NCI-H1694 treated with DMSO at 0.1 percent for 48 hours (cell line): ENCODE measurements at regions not wholly inside any gene's neighbourhood (a gene's known extent, or its start where the extent isn't known, plus 50 kb on each side); places are given as distances from the start of the nearest gene placed in this dataset.

ENCODE experiments used
- DNase-seq: peaks from one replicate; lab custom pipeline; 2025; lab: John Stamatoyannopoulos, UW

DNA sequence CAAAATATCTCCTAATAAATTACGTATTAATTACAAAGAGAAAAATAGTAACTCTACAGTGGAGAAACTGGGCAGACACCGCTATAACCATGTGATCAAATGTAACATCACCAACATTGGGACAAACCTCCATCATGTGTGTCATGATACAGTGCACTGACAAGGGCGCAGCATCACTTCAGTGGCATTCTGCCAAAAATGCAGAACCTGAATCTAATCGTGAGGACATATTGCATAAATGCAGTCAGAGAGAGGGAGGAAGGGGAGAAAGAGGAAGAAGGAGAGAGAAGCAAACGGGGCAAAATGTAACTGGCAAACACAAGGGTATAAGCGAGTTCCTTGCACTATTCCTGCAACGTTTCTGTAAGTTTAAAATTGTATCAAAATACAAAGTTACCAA lies 74.2 kb upstream of the MARCHF10 start:
- no peak for DNase-seq

DNA sequence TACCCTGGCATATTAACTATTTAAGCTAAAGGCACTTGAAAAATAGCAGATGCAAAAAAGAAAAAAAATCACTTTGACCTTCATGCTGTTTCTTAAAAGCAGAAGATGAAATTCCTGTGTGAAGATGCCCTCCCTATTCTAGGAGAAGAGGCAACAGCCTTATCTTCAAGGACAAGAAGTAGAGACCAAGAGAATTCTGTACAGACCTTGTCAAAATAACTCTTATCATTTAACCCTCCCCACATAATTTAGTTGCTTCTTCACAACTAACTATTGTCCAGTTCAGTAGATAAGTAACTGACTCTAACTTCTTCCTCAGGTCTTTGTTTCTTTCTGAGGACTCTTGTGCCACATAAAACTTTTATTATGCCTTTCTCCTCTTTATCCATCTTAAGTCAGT lies 72.0 kb upstream of the MARCHF10 start:
- no peak for DNase-seq

DNA sequence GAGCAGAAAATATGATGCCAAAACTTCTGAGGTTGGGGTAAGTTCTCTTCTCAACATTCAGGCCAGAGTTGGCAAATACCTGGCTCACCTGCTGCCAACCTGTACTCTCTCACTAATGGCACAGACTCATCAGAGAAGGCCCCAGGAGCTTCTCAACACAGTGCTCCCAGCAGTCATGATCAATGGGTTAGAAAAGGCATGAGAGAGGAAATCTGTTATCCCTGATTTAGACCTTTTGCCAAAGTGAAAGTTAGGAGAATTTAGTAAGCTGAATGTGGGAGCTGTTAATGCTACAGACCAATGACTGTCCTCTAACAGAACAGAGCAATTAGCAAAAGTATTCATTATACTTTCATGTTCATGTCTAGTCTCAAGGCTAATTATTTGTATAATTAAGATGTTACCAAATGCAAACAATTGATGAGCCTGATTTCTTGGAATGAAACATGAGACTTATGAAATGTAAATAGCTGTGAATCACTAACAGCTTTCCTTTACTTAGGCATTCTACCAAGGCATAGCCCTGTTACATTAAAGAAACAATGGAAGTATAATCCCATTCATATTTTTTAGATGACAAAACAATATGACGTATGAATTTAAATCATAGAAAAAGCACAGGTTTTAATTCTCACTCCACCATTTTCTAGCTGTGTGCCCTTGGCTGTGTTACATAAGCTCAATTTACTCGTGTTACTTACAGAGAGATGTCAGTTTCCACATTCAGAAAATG lies 68.7 kb upstream of the MARCHF10 start:
- no peak for DNase-seq

DNA sequence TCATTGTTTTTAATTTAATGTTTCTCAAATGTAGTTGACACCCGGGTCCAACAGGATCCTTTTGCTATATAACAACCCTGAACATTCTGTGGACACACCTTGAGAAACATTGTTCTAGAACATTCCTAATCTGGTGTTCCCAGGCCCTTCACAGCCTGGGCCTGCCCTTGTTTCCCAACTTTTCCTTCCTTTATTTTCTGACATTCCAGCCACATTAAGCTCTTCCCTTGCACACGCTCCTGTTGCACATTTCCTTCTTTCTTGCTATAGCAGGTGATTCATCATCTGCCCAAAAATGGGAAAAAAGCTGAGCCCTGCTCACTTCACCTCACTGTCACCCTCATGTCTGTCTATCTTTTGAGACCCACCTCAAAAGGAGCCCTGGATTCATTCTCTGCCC lies 67.9 kb upstream of the MARCHF10 start:
- no peak for DNase-seq

DNA sequence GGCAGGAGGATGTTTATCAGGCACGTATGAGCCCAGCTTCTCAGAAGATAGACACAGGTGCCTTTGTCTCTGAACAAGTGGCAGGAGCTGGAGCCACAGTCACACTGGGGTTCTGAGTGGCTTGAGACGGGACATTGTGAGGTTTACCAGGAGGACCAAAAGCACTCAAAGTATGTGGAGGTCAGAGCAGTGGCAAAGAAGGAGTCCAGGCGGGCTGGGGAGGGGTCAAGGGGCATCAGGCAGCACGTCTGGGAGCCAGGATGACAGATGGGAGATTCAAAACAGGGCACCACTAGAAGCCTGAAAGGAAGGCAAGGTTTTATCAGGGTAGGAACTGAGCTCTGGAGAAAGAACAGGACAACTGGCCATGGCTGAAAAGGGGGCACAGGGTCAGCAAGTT lies 67.2 kb upstream of the MARCHF10 start:
- DNase-seq = no peak

DNA sequence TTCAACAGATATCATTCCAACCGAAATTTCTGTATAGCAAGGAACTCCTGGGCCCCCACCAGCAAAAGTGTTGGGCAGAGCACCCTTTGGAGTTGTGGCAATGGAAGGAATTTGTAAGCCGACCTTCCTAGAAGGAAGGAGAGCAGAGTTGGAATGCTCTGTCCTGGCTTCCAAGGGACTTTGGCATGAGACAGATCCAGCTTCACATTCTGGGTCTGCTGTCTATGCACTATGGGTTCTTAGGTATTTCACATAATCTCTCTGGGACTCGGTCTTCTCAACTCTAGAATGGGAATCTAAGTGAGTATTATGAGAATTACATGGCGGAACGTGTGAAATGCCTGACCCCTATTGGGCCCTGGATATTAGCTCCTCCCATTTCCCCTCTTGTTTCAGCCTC lies 63.2 kb upstream of the MARCHF10 start:
- no peak for DNase-seq

DNA sequence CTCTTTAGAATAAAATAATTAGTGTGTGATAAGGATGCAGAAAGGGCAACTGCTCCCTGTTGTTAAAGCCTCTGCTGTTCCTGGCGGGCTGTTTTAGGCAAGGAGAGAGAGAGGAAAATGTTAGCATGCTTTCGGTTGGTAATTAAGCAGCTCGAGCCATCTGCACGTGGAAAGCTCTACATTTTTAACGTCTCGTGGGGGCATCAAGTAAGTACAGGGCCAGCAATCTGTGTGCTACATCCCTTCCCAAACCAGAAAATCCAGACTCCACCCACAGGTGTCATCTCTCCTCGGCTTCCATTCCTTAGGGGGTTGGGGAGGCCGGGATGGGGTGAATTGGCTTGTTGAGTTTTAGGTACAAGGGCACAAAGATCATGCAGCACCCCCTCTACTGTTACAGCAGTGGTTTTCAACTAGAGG lies 62.4 kb upstream of the MARCHF10 start:
- DNase-seq = peak; percentile 74

DNA sequence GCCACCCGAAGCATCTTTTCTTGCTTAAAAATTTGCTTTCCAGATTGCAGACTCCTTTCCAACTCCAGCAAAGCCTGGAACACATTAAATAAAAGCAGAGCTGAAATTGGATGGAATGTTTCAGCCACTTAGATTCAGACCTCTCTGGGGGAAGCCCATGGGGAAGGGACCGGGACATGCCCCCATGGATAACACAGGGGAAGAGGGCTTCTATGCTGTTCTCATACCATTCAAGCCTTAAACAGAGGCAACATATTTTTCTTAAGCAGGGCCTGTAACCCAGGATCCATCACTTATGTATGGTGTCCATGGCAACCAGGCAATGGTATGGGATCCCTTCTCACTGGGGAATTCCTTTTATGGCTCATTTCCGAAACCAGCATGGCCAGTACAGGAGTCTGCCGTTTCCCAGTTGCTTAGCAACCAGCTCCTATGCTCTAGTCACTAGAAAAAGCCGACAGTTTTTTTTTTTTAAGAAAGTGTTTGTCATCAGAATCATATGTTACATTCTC lies 62.0 kb upstream of the MARCHF10 start:
- DNase-seq = peak; percentile 74

DNA sequence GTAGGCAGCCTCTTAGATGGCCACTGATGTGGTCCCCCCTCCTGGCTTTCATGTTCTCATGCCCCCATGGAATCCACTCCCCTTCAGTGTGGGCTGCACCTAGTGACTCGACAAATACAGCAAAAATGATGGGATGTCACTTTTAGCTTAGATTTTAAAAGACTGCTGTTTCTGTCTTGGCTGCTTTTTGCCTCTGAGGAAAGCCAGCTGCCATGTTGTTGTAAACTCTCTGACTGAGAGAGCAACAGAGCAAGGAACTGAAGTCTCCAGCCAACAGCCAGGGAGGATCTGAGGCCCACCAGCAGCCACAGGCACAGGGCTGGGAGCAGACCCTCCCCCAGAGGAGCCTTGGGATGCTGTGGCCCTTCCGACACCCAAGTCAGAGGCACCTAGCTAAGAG lies 60.6 kb upstream of the MARCHF10 start:
- no peak for DNase-seq

DNA sequence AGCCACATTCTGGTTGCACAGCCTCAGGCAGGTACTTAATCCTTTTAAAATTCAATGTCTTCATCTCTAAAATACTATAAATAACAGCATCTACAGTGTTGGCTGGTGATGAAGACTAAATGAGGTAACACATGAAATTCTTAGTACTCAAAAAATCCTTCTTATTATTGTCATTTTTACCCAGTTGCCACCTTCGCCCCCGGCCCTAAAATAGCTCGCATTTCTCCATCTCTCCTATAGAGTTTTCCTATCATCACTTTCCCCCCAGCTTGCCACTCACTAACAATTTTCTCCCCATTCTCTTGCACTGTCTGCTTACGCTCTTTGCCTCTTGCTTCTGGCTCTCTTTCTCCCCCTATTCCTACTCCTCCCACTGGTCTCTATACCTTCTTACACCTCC lies 59.9 kb upstream of the MARCHF10 start:
- DNase-seq = no peak

DNA sequence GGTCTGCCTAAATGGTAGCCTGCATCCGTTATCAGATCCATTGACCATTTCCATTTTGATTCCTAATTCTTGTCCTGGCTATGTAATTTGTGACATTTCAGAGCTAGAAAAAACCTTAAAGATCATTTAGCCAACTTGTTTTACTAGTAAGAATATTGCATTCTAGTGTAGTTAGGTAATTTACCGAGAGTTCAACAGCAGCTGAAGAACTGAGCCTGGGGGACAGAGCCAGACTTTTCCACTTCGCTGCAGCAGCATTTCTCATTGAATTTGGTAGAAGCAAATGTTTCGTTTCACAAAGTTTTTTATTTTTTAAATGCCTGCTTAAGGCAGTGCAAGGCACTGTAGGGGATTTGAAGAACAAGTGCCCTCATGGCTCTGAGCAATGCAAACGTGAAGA lies 59.2 kb upstream of the MARCHF10 start:
- DNase-seq = no peak

DNA sequence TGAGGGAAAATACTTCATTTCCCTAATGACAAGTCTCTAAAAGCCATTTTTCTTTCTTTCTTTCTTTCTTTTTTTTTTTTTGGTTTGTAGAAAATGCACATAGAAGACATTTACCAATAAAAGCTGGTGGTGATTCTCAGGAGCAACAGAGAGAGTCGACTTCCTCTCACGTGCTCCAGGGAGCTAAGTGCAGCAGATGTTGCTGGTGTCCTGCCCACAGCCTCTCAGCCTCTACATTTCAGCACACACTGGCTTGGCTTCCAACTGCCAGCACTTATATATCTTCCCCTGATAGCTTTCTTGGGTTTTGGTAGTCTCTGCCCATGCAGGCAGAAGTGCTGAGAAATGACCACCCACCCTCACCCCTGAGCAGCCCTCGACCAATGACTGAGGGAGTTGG lies 58.4 kb upstream of the MARCHF10 start:
- no peak for DNase-seq

DNA sequence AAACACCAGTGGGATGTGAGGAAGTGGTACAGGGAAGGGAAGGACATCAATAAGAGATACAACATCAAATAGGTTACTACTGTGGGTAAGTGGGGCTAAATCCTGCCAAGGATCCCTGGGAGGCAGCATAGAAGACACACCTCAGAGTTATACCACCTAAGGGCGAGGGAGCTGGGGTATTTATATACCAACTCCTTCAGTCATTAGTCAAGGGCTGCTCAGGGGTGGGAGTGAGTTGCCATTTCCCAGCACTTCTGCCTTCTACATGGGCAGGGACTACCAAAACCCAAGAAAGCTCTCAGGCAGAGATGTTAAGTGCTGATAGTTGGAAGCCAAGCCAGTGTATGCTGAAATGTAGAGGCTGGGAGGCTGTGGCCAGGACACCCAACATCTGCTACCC lies 57.5 kb upstream of the MARCHF10 start:
- DNase-seq = no peak

DNA sequence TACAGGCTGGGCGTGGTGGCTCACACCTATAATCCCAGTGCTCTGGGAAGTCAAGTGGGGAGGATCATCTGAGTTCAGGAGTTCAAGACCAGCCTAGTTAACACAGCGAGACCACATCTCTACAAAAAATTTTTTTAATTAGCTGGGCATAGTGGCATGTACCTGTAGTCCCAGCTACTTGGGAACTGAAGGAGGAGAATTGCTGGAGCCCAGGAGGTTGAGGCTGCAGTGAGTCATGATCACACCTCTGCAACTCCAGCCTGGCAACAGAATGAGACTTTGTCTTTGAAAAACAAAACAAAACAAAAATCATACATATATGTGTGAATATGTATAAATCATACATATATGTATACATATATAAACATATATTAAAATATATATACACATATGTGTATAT lies 54.1 kb upstream of the MARCHF10 start:
- no peak for DNase-seq

DNA sequence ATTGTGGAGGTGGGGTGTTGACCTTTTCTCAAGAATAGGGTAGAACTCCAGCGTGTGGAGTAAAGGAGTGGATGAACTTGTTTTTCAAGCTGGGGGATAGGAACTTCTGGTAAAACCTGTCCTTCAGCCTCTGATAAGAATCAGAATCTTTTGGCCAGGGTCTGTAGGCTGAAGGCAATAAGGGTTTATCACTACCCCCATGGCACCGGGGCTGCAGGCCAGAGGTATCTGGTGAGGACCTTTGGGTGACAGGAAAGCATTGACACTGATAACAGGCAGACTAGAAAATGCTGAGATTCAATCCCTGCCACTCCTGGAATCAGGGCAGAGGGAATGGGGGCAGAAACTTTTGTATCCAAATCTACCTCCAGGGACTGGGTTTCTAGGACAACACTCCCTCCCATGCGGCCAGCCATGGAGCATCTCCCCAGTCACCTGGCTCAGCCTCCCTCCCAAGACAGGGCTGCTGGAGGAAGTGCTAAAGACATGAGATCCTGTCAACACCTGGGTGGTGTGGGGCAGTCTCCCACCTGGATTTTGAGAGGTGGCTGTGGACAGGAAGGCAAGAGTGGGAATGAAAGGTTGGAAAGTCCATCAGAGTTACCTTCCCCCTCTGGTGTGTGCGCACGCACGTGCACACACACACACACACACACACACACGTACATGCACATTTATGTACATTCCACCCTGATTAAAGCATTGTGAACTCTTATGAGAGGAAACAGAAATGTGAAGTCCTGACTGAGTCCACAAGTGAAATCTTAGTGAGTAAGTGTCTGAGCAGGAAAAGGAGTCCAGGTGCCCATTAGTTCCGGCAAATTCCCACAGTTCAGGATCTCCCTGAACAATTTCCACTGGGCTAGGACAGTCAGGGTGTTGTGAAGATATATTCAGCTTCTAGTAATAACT lies 53.1 kb upstream of the MARCHF10 start:
- DNase-seq = no peak

DNA sequence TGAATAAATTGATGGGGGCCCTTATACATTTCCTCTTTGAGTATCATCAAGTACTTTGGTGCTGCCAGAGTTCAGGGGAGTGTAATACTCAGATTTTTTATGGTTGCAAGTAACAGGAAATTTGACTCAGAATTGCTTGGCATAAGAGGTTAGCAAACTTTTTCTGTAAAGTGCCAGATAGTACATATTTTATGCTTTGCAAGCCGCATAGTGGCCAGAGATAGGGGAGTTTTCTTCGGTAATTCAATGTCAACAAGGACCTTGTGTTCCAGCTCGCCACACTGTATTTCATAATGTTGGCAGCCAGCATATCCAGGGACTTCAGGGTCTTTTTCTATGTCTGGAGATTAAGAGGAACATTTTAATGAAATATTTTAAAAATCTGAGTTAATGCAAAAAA lies 51.0 kb upstream of the MARCHF10 start:
- DNase-seq = no peak
